Keratinocyte (primary cell): ENCODE measurements at regions not wholly inside any gene's neighbourhood (a gene's known extent, or its start where the extent isn't known, plus 50 kb on each side); places are given as distances from the start of the nearest gene placed in this dataset.

ENCODE experiments used
- CTCF ChIP-seq, 3 experiments: IDR thresholded peaks in 1 of 3; conservative IDR thresholded peaks in 1 of 3; optimal IDR thresholded peaks in 1 of 3; 2 replicates in 2 of 3; 3 replicates in 1 of 3; pipeline versions ENCODE3 to v1.5.1; 2011; ENCODE audit warnings: low read length in 3 of 3, mild to moderate bottlenecking in 3 of 3, moderate library complexity in 2 of 3, control low read depth in 1 of 3, inconsistent platforms in 1 of 3; ENCODE audit not compliant: insufficient read depth in 2 of 3; ENCODE audit errors: extremely low read depth in 1 of 3
- EZH2 ChIP-seq: IDR thresholded peaks from one replicate; pipeline ENCODE4 v1.6.1; 2012; ENCODE audit warnings: inconsistent platforms, mild to moderate bottlenecking, low read length, moderate library complexity

- no peak for TF ChIP-seq CTCF (optimal IDR thresholded peaks at IDR 0.05 in 1 of 3, IDR thresholded peaks at IDR 0.05 in 1 of 3, conservative IDR thresholded peaks at IDR 0.05 in 1 of 3; ENCODE audit: extremely low read depth in 1 of 3, insufficient read depth in 2 of 3, low read length in 3 of 3)
- TF ChIP-seq EZH2: no peak
Measured at GRCh38 chr22:48342016-48342415, 1485.7 kb downstream of the BRD1 start.
